ENCODE measurements at regions not wholly inside any gene's neighbourhood (a gene's known extent, or its start where the extent isn't known, plus 50 kb on each side); places are given as distances from the start of the nearest gene placed in this dataset.
"Not testable (repeated sequence)": the region's sequence is repeated elsewhere in the genome, so short reads cannot be mapped to it uniquely, and the experiment has no call there.

DNA sequence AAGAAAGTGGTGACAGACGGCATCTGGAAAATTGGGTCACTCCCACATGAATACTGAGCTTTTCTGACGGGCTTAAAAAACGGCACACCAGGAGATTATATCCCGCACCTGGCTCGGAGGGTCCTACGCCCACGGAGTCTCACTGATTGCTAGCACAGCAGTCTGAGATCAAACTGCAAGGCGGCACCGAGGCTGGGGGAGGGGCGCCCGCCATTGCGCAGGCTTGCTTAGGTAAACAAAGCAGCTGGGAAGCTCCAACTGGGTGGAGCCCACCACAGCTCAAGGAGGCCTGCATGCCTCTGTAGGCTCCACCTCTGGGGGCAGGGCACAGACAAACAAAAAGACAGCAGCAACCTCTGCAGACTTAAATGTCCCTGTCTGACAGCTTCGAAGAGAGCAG lies 966.2 kb upstream of the USP15 start:
- not testable (repeated sequence) for TF ChIP-seq POLR2A (IDR thresholded peaks at IDR 0.05)
- TF ChIP-seq, protein P1, sequence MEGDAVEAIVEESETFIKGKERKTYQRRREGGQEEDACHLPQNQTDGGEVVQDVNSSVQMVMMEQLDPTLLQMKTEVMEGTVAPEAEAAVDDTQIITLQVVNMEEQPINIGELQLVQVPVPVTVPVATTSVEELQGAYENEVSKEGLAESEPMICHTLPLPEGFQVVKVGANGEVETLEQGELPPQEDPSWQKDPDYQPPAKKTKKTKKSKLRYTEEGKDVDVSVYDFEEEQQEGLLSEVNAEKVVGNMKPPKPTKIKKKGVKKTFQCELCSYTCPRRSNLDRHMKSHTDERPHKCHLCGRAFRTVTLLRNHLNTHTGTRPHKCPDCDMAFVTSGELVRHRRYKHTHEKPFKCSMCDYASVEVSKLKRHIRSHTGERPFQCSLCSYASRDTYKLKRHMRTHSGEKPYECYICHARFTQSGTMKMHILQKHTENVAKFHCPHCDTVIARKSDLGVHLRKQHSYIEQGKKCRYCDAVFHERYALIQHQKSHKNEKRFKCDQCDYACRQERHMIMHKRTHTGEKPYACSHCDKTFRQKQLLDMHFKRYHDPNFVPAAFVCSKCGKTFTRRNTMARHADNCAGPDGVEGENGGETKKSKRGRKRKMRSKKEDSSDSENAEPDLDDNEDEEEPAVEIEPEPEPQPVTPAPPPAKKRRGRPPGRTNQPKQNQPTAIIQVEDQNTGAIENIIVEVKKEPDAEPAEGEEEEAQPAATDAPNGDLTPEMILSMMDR (IDR thresholded peaks at IDR 0.05): not testable (repeated sequence)

Data from adrenal gland (tissue), 5 donors.